GM12873 (cell line): ENCODE measurements at regions not wholly inside any gene's neighbourhood (a gene's known extent, or its start where the extent isn't known, plus 50 kb on each side); places are given as distances from the start of the nearest gene placed in this dataset.

ENCODE experiments used
- TF ChIP-seq, protein P1 (sequence below): IDR thresholded peaks from 2 replicates; pipeline ENCODE4 v1.5.1; 2012; ENCODE audit warnings: low read depth, mild to moderate bottlenecking, moderate library complexity, low read length, control low read depth; ENCODE audit not compliant: insufficient read depth; ENCODE audit errors: missing control alignments

- TF ChIP-seq, protein P1, sequence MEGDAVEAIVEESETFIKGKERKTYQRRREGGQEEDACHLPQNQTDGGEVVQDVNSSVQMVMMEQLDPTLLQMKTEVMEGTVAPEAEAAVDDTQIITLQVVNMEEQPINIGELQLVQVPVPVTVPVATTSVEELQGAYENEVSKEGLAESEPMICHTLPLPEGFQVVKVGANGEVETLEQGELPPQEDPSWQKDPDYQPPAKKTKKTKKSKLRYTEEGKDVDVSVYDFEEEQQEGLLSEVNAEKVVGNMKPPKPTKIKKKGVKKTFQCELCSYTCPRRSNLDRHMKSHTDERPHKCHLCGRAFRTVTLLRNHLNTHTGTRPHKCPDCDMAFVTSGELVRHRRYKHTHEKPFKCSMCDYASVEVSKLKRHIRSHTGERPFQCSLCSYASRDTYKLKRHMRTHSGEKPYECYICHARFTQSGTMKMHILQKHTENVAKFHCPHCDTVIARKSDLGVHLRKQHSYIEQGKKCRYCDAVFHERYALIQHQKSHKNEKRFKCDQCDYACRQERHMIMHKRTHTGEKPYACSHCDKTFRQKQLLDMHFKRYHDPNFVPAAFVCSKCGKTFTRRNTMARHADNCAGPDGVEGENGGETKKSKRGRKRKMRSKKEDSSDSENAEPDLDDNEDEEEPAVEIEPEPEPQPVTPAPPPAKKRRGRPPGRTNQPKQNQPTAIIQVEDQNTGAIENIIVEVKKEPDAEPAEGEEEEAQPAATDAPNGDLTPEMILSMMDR = no peak
Measured at GRCh38 chr4:13260513-13260912, 223.6 kb downstream of the RAB28 start.

DNA sequence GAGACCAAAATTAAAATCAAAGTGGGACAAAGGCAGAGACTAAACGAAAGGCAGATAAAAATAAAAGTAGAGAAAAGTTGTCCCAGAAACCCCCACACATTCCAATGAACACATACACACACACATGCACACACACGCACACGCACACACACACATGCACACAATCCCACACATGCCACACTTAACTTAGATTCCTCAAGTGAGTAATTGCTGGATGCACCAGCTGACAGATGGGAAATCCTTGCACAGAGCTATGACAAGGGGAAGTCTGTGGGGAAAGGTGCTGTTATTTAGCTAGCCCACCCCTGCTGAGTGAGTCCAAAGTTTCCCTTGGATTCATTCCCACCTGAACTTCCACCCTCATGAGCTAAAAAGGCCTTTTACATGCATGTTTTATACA is 233.9 kb downstream of the RAB28 start:
- TF ChIP-seq, protein P1 = no peak

GRCh38 chr4:13248621-13249298 is 235.4 kb downstream of the RAB28 start:
- TF ChIP-seq, protein P1 = peak; percentile 13

DNA sequence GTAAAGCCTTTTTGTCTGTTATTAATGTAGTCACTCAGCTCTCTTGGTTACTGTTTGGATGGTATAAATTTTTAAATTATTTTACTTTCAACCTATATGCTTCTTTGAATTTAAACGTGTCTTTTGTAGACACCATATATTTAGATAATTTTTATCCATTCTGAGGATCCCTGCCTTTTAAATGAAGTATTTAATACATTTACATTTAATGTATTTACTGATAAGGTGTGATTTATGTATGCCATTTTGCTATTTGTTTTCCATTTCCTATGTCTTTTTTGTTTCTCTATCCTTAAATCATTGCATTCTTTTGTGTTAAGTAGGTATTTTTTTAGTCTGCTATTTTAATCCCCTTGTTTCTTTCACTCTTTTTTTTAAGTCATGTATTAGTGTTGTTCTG is 238.0 kb downstream of the RAB28 start:
- TF ChIP-seq, protein P1 = no peak

GRCh38 chr4:13244444-13244843 is 239.7 kb downstream of the RAB28 start:
- TF ChIP-seq, protein P1 = no peak

- TF ChIP-seq, protein P1 = no peak
Measured at GRCh38 chr4:13243152-13243551, 241.0 kb downstream of the RAB28 start.

DNA sequence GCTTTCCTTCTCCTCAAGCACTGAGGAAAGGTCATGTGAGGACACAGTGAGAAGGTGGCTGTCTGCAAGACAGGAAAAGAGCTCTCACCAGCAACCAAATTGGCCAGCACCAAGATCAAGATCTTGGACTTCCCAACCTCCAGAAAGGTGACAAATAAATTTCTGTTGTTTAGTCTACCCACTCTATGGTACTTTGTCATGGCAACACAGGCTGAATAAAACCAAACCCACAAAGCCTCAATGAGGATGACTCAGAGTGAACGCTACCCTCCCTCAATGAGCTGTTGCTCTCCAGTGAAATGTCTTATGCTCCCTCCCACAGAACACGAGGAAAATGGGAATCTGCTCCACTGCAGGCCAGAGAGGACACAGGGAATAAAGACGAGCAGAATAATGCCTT is 244.1 kb downstream of the RAB28 start:
- TF ChIP-seq, protein P1 = no peak
